ENCODE measurements at regions not wholly inside any gene's neighbourhood (a gene's known extent, or its start where the extent isn't known, plus 50 kb on each side); places are given as distances from the start of the nearest gene placed in this dataset.

GRCh38 chr7:125984795-125985194 is 1055.2 kb upstream of the POT1 start:
- Histone ChIP-seq H3K4me2 (ENCODE audit: low read depth, low read length, poor library complexity, severe bottlenecking) (no peak overlapping the region), H3K27me3 (ENCODE audit: low read length) (no peaks in the 10 kb centered on the region), H3K4me3 (ENCODE audit: insufficient read depth, low read length, poor library complexity, severe bottlenecking) (no peak overlapping the region), H2AFZ (ENCODE audit: low read depth, low read length, severe bottlenecking) (no peak overlapping the region), H3K9me2 (replicated peaks; ENCODE audit: insufficient read depth, low read length) (no peaks in the 10 kb centered on the region), H3K36me3 (ENCODE audit: low read length) (no peaks in the 10 kb centered on the region), H3K79me2 (ENCODE audit: insufficient read depth, low read length) (no peaks in the 10 kb centered on the region), H3K9me3 (ENCODE audit: insufficient read depth, low read length) (no peaks in the 10 kb centered on the region), H3K9ac (ENCODE audit: low read length) (no peak overlapping the region), H4K20me1 (ENCODE audit: low read depth, low read length) (no peaks in the 10 kb centered on the region), H3K27ac (ENCODE audit: low read depth, low read length) (no peak overlapping the region), H3F3A (ENCODE audit: insufficient read depth) (no peaks in the 10 kb centered on the region)
- TF ChIP-seq CTCF (IDR thresholded peaks at IDR 0.05; ENCODE audit: insufficient read depth, low read length, poor library complexity, severe bottlenecking): no peak
- no peak for TF ChIP-seq EZH2phosphoT487 (conservative IDR thresholded peaks at IDR 0.05; ENCODE audit: low read length)

- no peak overlapping the region for H2AFZ ChIP-seq (ENCODE audit: low read depth, low read length, severe bottlenecking)
- H3K27me3 ChIP-seq (ENCODE audit: low read length): no peaks in the 10 kb centered on the region
- H3K27ac ChIP-seq (ENCODE audit: low read depth, low read length): no peak overlapping the region
- H3K9me2 ChIP-seq (replicated peaks; ENCODE audit: insufficient read depth, low read length): no peaks in the 10 kb centered on the region
- no peak overlapping the region for H3K4me3 ChIP-seq (ENCODE audit: insufficient read depth, low read length, poor library complexity, severe bottlenecking)
- no peak overlapping the region for H3K9ac ChIP-seq (ENCODE audit: low read length)
- H3K9me3 ChIP-seq (ENCODE audit: insufficient read depth, low read length): no peaks in the 10 kb centered on the region
- no peaks in the 10 kb centered on the region for H3K79me2 ChIP-seq (ENCODE audit: insufficient read depth, low read length)
- no peak overlapping the region for H3K4me2 ChIP-seq (ENCODE audit: low read depth, low read length, poor library complexity, severe bottlenecking)
- H3K36me3 ChIP-seq (ENCODE audit: low read length): no peaks in the 10 kb centered on the region
- no peak for TF ChIP-seq CTCF (IDR thresholded peaks at IDR 0.05; ENCODE audit: insufficient read depth, low read length, poor library complexity, severe bottlenecking)
- no peak for TF ChIP-seq EZH2phosphoT487 (conservative IDR thresholded peaks at IDR 0.05; ENCODE audit: low read length)
- H3F3A ChIP-seq (ENCODE audit: insufficient read depth): no peaks in the 10 kb centered on the region; the same call in 1 of the 2 replicates
- H4K20me1 ChIP-seq (ENCODE audit: low read depth, low read length): no peaks in the 10 kb centered on the region
These were observed 1042.0 kb upstream of the POT1 start for GRCh38 chr7:125971656-125972055.

DNA sequence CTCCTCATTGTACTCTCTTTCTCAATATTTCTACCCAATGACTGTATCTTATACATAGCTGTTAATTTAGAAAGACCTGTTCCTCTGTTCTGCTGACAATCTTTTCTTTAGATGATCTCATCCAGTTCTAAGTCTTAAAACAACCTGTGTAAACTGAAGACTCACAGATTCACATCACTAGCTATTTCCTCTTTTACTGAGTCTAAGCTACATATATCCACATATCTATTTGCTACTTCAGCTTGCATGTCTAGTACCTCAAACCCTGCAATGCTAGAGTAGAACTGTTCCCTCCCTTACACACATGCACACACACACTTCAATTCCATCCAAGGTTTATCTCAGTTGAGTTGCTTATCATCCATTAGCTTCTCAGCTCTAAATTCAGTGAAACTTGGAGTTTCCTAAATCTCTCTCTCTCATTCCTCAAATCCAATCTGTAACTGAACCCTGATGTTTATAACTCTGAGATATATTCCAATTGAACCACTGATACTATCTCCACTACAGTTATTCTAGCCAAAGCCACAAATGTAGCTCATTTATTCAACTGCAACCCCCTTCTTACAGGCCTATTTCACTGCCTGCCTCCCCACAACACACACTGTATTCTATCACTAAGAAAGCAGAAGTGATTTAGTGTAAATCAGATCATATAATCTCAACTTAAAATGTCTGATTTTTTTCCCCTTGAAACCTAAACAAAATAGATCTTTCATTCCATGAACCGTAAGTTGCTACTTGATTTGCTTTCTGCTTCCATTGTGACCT is 1036.8 kb upstream of the POT1 start:
- Histone ChIP-seq H3K36me3 (ENCODE audit: low read length) (no peaks in the 10 kb centered on the region), H3K9ac (ENCODE audit: low read length) (peak overlapping the region; percentile 10; the same call in 1 of the 2 replicates), H4K20me1 (ENCODE audit: low read depth, low read length) (no peaks in the 10 kb centered on the region), H2AFZ (ENCODE audit: low read depth, low read length, severe bottlenecking) (peak overlapping the region; percentile 62), H3F3A (ENCODE audit: insufficient read depth) (no peaks in the 10 kb centered on the region; the same call in 1 of the 2 replicates), H3K4me3 (ENCODE audit: insufficient read depth, low read length, poor library complexity, severe bottlenecking) (no peak overlapping the region), H3K79me2 (ENCODE audit: insufficient read depth, low read length) (no peaks in the 10 kb centered on the region), H3K9me2 (replicated peaks; ENCODE audit: insufficient read depth, low read length) (no peaks in the 10 kb centered on the region), H3K9me3 (ENCODE audit: insufficient read depth, low read length) (no peaks in the 10 kb centered on the region), H3K4me2 (ENCODE audit: low read depth, low read length, poor library complexity, severe bottlenecking) (peak overlapping the region; percentile 48), H3K27me3 (ENCODE audit: low read length) (no peaks in the 10 kb centered on the region), H3K27ac (ENCODE audit: low read depth, low read length) (peak overlapping the region; percentile 85)
- no peak for TF ChIP-seq EZH2phosphoT487 (conservative IDR thresholded peaks at IDR 0.05; ENCODE audit: low read length)
- TF ChIP-seq CTCF (IDR thresholded peaks at IDR 0.05; ENCODE audit: insufficient read depth, low read length, poor library complexity, severe bottlenecking): no peak
